Bronchial epithelial cell (primary cell): ENCODE measurements at regions not wholly inside any gene's neighbourhood (a gene's known extent, or its start where the extent isn't known, plus 50 kb on each side); places are given as distances from the start of the nearest gene placed in this dataset.

ENCODE experiments used
- DNase-seq: peaks from one replicate; pipeline ENCODE4 v3.0.0-alpha.2; 2010; ENCODE audit warnings: low read depth
- FAIRE-seq: peaks from 2 replicates; lab custom pipeline; 2011; peaks lifted over from hg19 to GRCh38; lab: Jason Lieb, UNC
- H3K27me3 ChIP-seq: 2 replicates; pipeline ENCODE4 v1.5.1; 2011; ENCODE audit warnings: low read length; ENCODE audit not compliant: control insufficient read depth, insufficient read depth
- H3K36me3 ChIP-seq: 2 replicates; pipeline ENCODE4 v1.5.1; 2011; ENCODE audit warnings: low read length; ENCODE audit not compliant: control insufficient read depth, insufficient read depth
- H3K4me3 ChIP-seq: 2 replicates; pipeline ENCODE4 v1.5.1; 2011; ENCODE audit warnings: mild to moderate bottlenecking, low read depth, low read length, control low read depth
- TF ChIP-seq, protein P1 (sequence below): IDR thresholded peaks from 2 replicates; pipeline ENCODE4 v1.5.1; 2011; ENCODE audit warnings: mild to moderate bottlenecking, moderate library complexity, low read length, control low read depth, inconsistent platforms; ENCODE audit not compliant: insufficient read depth, severe bottlenecking

GRCh38 chr7:128153436-128153835 is 87.6 kb upstream of the LEP start:
- peaks cover 2% of the 10 kb centered on the region for H3K27me3 ChIP-seq
- no peak for FAIRE-seq

GRCh38 chr7:128154504-128154903 is 86.6 kb upstream of the LEP start:
- Histone ChIP-seq H3K27me3 (peaks cover 2% of the 10 kb centered on the region), H3K36me3 (no peaks in the 10 kb centered on the region), H3K4me3 (no peak overlapping the region)
- DNase-seq (no peak), FAIRE-seq (no peak)
- TF ChIP-seq, protein P1, sequence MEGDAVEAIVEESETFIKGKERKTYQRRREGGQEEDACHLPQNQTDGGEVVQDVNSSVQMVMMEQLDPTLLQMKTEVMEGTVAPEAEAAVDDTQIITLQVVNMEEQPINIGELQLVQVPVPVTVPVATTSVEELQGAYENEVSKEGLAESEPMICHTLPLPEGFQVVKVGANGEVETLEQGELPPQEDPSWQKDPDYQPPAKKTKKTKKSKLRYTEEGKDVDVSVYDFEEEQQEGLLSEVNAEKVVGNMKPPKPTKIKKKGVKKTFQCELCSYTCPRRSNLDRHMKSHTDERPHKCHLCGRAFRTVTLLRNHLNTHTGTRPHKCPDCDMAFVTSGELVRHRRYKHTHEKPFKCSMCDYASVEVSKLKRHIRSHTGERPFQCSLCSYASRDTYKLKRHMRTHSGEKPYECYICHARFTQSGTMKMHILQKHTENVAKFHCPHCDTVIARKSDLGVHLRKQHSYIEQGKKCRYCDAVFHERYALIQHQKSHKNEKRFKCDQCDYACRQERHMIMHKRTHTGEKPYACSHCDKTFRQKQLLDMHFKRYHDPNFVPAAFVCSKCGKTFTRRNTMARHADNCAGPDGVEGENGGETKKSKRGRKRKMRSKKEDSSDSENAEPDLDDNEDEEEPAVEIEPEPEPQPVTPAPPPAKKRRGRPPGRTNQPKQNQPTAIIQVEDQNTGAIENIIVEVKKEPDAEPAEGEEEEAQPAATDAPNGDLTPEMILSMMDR, result no peak

More at GRCh38 chr7:128153436-128153835, 87.6 kb upstream of the LEP start:
- DNase-seq, result no peak
- H3K36me3 ChIP-seq, result no peaks in the 10 kb centered on the region
- no peak overlapping the region for H3K4me3 ChIP-seq
- TF ChIP-seq, protein P1, result no peak

- Histone ChIP-seq H3K36me3 (no peaks in the 10 kb centered on the region), H3K4me3 (no peak overlapping the region), H3K27me3 (peaks cover 2% of the 10 kb centered on the region)
- FAIRE-seq (no peak), DNase-seq (peak; percentile 25)
- TF ChIP-seq, protein P1, result no peak
Measured at GRCh38 chr7:128155100-128155740, 85.9 kb upstream of the LEP start.

DNA sequence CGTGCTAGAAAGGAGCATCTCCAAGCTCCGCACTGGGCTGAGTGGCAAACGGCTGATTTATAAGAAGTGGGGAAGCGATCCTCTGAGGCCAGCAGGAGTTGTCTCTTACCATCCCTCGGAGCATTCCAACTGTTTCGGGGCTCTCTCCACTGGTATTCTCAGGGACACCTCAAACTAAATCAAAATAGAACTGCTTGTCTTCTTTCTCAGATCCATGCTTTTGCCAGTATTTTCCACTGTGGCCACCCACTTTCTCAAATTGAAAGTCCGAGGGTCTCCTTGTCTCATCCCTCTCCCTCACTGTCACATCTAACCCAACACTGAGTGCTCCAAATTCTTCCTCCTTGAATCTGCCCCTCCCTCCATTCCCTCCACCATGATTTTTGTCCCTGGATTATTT is 83.2 kb upstream of the LEP start:
- Histone ChIP-seq H3K36me3 (no peaks in the 10 kb centered on the region), H3K4me3 (no peak overlapping the region), H3K27me3 (peaks cover 2% of the 10 kb centered on the region)
- TF ChIP-seq, protein P1, result no peak
- DNase-seq (no peak), FAIRE-seq (no peak)

DNA sequence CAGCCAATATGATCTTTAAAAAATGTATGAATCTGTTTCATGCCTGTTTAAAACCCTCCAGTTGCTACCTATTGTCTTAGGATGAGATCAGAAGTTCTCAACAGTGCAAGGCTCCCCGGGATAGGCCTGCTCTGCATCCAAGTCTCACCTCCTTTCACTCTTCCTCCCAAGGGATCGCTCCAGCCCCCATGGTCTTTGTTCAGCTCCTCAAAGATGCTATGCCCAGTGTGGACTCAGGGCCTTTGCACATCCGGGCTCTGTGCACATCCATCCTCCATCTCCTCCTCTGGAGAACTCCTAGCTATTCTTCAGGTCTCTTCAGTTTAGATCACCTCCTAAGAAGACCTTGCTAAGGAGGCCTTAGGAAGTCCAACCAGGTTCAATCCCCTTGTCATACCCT is 82.7 kb upstream of the LEP start:
- Histone ChIP-seq H3K27me3 (peaks cover 2% of the 10 kb centered on the region), H3K4me3 (no peak overlapping the region), H3K36me3 (no peaks in the 10 kb centered on the region)
- DNase-seq (no peak), FAIRE-seq (no peak)
- TF ChIP-seq, protein P1, result no peak

GRCh38 chr7:128160296-128160695 is 80.8 kb upstream of the LEP start:
- TF ChIP-seq, protein P1, result no peak
- FAIRE-seq (no peak), DNase-seq (no peak)
- Histone ChIP-seq H3K4me3 (no peak overlapping the region), H3K36me3 (no peaks in the 10 kb centered on the region), H3K27me3 (peaks cover 2% of the 10 kb centered on the region)
